ENCODE measurements at regions not wholly inside any gene's neighbourhood (a gene's known extent, or its start where the extent isn't known, plus 50 kb on each side); places are given as distances from the start of the nearest gene placed in this dataset.

DNA sequence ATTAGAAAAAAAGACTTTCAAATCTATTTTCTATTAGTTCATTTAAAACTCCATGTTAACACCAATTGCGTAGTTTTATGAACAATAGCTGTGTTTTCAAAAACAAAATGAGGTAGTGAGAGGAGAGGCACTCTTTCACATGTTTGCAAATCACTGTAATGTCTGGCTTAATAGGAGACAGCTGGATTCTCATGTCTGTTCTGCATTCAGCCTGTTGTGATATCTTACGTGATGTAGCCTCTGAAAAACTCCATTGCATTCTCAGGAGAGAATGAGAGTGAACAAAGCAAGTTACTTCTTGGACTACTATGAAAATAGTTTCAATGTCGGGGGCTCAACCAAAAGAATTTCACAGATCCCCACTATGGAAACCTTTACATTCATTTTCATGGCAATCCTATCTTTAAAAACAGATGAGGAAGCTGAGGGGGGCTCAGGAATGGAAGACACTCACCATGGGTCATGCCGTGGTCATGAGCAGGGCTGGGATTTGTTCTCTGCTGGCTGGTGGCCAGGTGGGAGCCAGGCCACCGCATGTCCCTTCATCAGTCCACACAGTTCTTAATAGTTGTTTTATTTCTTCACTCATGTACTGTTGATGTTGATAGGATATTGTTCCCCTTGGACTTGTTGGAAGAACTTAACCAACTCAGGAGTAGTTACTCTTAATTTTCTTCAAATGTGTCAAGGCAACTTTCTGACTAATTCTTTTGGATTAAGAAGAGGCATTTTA is 346.2 kb upstream of the FAR2 start:
- ATAC-seq (no peak), DNase-seq (no peak)
- Histone ChIP-seq H3K36me3 (replicated peaks in 1 of 2; ENCODE audit: insufficient read depth in 1 of 2, low read depth in 2 of 2) (no peaks in the 10 kb centered on the region), H3K27ac (no peak overlapping the region), H3K9me3 (no peaks in the 10 kb centered on the region), H3K4me3 (no peak overlapping the region), H3K27me3 (no peaks in the 10 kb centered on the region), H3K4me1 (no peaks in the 10 kb centered on the region)
- WGBS, 2 donors, result 88 to 90% methylated on average over 5 of the region's 5 CpGs
- TF ChIP-seq, protein P1, sequence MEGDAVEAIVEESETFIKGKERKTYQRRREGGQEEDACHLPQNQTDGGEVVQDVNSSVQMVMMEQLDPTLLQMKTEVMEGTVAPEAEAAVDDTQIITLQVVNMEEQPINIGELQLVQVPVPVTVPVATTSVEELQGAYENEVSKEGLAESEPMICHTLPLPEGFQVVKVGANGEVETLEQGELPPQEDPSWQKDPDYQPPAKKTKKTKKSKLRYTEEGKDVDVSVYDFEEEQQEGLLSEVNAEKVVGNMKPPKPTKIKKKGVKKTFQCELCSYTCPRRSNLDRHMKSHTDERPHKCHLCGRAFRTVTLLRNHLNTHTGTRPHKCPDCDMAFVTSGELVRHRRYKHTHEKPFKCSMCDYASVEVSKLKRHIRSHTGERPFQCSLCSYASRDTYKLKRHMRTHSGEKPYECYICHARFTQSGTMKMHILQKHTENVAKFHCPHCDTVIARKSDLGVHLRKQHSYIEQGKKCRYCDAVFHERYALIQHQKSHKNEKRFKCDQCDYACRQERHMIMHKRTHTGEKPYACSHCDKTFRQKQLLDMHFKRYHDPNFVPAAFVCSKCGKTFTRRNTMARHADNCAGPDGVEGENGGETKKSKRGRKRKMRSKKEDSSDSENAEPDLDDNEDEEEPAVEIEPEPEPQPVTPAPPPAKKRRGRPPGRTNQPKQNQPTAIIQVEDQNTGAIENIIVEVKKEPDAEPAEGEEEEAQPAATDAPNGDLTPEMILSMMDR (IDR thresholded peaks at IDR 0.05), result no peak
- no peak for TF ChIP-seq POLR2A (IDR thresholded peaks at IDR 0.05)
- intact Hi-C loops (cut with DNase I), result no loop called here

DNA sequence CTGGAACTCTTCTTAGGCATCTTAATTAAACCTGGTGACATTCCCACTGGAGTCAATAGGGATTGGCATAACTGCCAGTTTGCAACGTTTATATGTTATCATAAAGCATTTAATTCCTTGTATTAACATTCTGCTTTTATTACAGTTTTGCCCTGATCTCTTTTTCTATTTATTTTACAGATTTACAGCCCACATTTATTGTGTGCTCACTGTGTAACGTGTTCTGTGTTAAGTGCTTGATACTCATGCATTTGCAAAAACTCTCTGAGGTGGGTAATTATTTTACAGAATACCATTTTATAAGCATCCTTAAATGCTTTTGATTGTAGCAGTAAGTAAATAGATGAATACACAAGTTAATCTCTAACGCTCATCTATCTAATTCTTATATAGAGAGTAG is 341.5 kb upstream of the FAR2 start:
- DNase-seq (no peak), ATAC-seq (no peak)
- no peak overlapping the region for H3K4me3 ChIP-seq
- H3K27ac ChIP-seq, result no peak overlapping the region
- no peaks in the 10 kb centered on the region for H3K36me3 ChIP-seq (replicated peaks in 1 of 2; ENCODE audit: insufficient read depth in 1 of 2, low read depth in 2 of 2)
- intact Hi-C loops (cut with DNase I), result no loop called here
- H3K9me3 ChIP-seq, result no peaks in the 10 kb centered on the region
- TF ChIP-seq POLR2A (IDR thresholded peaks at IDR 0.05), result no peak
- TF ChIP-seq, protein P1 (IDR thresholded peaks at IDR 0.05), result no peak
- 69 to 74% methylated on average over 3 of the region's 3 CpGs for WGBS, 2 donors
- H3K4me1 ChIP-seq, result no peaks in the 10 kb centered on the region
- H3K27me3 ChIP-seq, result no peaks in the 10 kb centered on the region

DNA sequence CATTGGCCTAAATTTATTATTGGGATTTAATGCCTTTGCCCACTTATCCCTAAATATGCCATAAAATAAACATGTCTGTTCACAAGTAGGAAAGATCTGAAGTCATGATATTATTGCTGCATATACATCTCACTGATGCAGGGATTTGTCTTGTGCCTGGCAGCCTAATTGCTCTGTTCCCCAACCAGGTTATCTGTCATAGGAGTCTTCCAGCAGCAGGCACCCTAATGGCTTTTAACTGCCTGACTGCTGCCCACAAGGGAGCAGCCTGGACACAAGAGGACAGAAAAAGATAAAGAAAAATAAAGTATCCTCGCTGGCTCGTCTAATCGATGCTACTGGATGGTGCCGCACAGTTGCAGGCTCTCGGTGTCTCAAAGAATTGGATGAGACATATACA is 337.6 kb upstream of the FAR2 start:
- H3K4me3 ChIP-seq, result no peak overlapping the region
- DNase-seq (no peak), ATAC-seq (no peak)
- TF ChIP-seq, protein P1 (IDR thresholded peaks at IDR 0.05), result no peak
- no peak for TF ChIP-seq POLR2A (IDR thresholded peaks at IDR 0.05)
- H3K27me3 ChIP-seq, result no peaks in the 10 kb centered on the region
- no peaks in the 10 kb centered on the region for H3K4me1 ChIP-seq
- H3K9me3 ChIP-seq, result no peaks in the 10 kb centered on the region
- intact Hi-C loops (cut with DNase I), result no loop called here
- no peak overlapping the region for H3K27ac ChIP-seq
- WGBS, 2 donors, result 83 to 94% methylated on average over 5 of the region's 5 CpGs
- no peaks in the 10 kb centered on the region for H3K36me3 ChIP-seq (replicated peaks in 1 of 2; ENCODE audit: insufficient read depth in 1 of 2, low read depth in 2 of 2)

DNA sequence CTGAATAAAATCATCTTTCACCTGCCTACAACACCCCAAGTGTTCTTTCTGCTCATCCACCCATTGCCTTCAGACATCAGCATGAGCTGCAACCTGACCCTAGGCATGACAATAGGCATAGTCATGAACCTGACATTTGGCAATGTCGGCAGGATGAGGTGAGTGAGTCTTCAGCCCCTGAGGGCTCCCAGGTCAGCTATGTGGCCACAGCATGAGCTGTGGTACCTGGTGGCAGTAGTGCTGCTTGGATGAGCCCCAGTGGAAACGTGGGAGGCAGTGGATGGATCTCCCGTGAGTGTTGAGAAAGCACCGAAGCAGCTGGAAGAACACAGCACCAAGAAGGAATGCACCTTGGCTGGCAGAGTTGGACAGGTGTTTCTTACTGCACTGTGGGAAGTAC is 334.8 kb upstream of the FAR2 start:
- Histone ChIP-seq H3K27me3 (no peaks in the 10 kb centered on the region), H3K36me3 (replicated peaks in 1 of 2; ENCODE audit: insufficient read depth in 1 of 2, low read depth in 2 of 2) (no peaks in the 10 kb centered on the region), H3K9me3 (no peaks in the 10 kb centered on the region), H3K4me1 (no peaks in the 10 kb centered on the region), H3K4me3 (no peak overlapping the region), H3K27ac (no peak overlapping the region)
- intact Hi-C loops (cut with DNase I), result no loop called here
- ATAC-seq (no peak), DNase-seq (peak in 2 of 4 donors; percentile 11 to 56)
- TF ChIP-seq, protein P1 (IDR thresholded peaks at IDR 0.05), result no peak
- TF ChIP-seq POLR2A (IDR thresholded peaks at IDR 0.05), result no peak
- 34 to 53% methylated on average over 2 to 4 of the region's 4 CpGs for WGBS, 2 donors

DNA sequence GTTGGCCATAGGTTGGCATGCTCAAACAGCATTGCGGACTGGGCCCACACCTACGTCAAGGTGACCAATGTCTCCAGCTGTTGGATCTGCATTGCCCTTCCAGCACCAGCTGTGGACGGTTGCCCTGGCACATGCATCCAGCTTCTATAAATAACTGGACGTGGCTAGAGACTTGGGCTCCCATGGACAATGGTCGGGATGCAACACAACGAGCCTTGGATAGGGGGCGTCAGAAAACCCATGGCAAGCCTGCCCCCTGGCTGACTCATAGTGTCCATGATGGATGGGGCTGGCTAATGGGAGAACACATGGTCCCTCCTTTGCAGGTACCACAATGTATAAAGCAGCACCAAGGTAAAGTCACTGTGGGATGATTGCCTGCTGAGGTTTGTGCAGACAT is 331.6 kb upstream of the FAR2 start:
- Histone ChIP-seq H3K4me1 (no peaks in the 10 kb centered on the region), H3K36me3 (replicated peaks in 1 of 2; ENCODE audit: insufficient read depth in 1 of 2, low read depth in 2 of 2) (no peaks in the 10 kb centered on the region)
- intact Hi-C loops (cut with DNase I), result no loop called here

More for the DNA sequence above, 331.6 kb upstream of the FAR2 start:
- H3K27ac ChIP-seq, result no peak overlapping the region
- ATAC-seq (no peak), DNase-seq (no peak)
- H3K4me3 ChIP-seq, result no peak overlapping the region
- no peaks in the 10 kb centered on the region for H3K9me3 ChIP-seq
- 66 to 85% methylated on average over 5 to 7 of the region's 7 CpGs for WGBS, 2 donors
- TF ChIP-seq POLR2A (IDR thresholded peaks at IDR 0.05), result no peak
- TF ChIP-seq, protein P1 (IDR thresholded peaks at IDR 0.05), result no peak
- no peaks in the 10 kb centered on the region for H3K27me3 ChIP-seq
